Stimulated activated CD8-positive, alpha-beta memory T cell treated with anti-CD3 and anti-CD28 coated beads, Interleukin-12 subunit alpha, Interleukin-12 subunit beta, amount 100 ng/mL, for 4 hours (primary cell): ENCODE measurements at regions not wholly inside any gene's neighbourhood (a gene's known extent, or its start where the extent isn't known, plus 50 kb on each side); places are given as distances from the start of the nearest gene placed in this dataset.

Experiments
- DNase-seq: peaks from one replicate; pipeline ENCODE4 v3.0.0-alpha.2; 2020; ENCODE audit warnings: low read depth

GRCh38 chr12:111076611-111077451 is 156.5 kb upstream of the MYL2 start:
- DNase-seq = no peak

- no peak for DNase-seq
These were observed 155.8 kb upstream of the MYL2 start for GRCh38 chr12:111076199-111076598.

DNA sequence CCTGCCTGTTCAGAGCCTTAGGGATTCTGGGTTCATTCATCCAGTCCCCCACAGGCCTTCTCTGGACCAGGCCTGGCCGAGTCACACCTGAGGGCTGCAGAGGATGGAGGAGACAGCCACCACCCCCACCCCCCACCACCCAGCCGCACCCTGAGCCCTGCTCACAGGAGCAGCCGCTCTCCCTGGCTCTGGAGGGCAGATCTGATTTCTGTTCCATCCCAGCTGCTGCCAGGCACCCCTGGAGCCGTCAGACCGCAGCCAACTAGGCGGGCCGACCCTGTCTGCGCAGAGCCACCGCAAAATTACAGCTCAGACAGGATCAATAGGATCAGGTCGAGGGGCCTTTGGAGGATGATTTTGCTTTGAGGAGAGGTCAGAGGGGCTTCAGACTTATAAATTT is 154.6 kb upstream of the MYL2 start:
- DNase-seq = no peak

DNA sequence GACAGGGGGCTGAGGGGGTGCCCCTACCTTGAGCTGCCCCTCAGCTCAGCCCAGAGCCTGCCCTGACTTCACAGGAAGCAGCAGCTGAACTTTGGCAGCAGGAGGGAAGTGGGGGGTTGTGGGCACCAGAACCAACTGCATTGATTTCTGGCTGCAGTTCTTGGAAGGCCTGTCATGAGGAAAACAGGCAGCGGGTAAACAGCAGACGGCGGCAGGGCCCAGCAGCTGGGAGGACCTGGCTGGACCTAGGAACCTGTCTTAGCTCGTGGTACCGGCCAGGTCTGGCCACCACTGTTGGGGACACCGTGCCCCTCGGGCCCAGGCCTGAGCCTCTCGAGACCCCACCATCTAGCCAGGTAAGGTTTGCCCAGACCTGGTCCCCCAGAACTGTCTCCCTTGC is 154.2 kb upstream of the MYL2 start:
- DNase-seq = no peak

DNA sequence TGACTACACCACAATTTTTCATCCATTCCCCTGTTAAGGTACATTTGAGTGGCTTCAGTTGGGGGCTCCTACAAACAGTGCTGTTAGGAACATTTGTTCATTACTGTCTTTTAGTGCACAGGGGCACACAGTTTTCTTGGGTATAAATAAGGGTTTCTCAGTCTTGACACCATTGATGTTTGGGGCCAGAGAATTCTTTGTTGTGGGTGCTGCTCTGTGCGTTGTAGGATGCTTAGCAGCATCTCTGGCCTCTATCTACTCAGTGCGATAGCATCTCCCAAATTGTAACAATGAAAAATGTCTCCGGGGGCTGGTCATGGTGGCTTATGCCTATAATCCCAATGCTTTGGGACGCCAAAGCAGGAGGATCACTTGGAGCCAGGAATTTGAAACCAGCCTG is 153.0 kb upstream of the MYL2 start:
- DNase-seq = no peak

- DNase-seq = no peak
These were observed 151.9 kb upstream of the MYL2 start for GRCh38 chr12:111072299-111072698.

DNA sequence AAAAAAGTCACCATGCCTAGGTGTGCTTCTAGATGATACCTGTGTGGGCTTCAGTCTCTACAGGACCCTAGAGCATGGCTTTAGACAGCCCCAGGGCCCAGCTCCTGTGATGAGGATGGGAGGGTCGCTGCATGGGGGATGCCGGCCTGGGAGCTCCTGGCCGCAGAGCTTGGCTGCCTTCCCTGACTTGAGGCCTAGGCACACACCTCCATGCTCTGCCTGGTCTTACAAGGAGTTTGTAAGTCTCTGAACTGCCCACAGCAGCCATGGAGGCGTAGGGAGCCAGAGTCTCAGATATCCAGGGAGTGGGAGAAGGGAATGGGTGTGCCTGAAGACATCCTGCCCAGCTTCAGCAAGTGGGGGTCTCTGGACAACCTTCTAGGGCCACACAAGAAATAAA is 149.5 kb upstream of the MYL2 start:
- no peak for DNase-seq

DNA sequence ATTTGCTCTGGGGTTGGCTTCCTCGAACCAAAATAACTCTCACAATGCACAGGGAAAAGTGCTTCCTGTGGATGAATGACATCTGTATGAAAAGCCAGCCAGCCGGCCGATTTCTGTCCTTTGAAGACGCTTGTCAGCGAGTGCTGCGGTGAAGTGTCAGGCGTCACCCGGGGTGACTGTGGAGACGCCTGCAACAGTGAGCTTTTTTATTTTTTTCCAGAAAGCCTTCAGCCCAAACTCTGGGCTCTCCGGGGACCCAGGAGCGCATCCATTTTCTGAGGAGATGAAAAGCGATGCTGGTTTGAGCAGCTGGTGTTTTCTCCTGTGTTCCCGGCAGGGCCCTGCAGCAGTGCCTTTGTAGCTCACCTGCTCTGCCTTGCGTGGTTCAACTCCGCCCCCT is 147.9 kb upstream of the MYL2 start:
- no peak for DNase-seq

GRCh38 chr12:111067498-111067897 is 147.1 kb upstream of the MYL2 start:
- no peak for DNase-seq

GRCh38 chr12:111066744-111067437 is 146.5 kb upstream of the MYL2 start:
- no peak for DNase-seq

- DNase-seq = no peak
These were observed 144.6 kb upstream of the MYL2 start for GRCh38 chr12:111064982-111065381.

- no peak for DNase-seq
These were observed 143.8 kb upstream of the MYL2 start for GRCh38 chr12:111064154-111064553.

DNA sequence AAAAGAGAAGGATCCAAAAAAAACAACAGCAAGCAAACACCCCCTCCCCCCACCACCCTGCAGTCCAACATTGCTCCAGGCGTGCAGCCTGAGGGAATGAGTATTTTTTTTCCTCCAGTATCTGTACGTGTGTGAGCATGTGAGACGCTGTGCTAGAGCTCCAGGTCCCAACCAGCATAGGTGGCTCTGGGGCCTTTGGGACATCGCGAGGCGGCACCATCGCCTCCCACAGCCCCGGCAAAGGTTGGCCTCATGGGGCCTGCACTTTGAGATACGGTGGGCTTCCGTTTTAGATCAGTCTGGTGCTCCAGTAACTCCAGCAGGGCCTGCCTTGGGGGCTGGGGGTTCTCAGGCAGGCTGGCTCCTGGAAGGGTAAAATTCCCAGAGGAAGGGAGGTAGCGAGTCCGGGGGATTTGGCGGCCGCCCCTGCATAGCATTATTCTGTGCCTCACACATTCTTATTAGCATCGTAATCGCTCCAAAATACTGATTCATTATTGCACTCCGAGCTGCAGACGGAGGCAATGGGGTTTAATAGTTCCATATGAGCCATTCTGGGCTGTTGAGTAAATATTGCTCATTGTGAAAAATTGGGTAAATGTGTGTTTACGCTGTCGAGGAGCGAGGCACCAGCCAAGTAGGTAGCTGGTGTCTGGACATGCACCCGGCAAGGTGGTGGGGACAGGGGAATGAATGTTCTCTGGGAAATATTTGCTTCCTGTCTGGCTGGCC is 143.1 kb upstream of the MYL2 start:
- DNase-seq = no peak

- DNase-seq = no peak
These were observed 137.5 kb upstream of the MYL2 start for GRCh38 chr12:111057701-111058425.

- DNase-seq = peak; percentile 35
These were observed 136.5 kb upstream of the MYL2 start for GRCh38 chr12:111056618-111057521.

DNA sequence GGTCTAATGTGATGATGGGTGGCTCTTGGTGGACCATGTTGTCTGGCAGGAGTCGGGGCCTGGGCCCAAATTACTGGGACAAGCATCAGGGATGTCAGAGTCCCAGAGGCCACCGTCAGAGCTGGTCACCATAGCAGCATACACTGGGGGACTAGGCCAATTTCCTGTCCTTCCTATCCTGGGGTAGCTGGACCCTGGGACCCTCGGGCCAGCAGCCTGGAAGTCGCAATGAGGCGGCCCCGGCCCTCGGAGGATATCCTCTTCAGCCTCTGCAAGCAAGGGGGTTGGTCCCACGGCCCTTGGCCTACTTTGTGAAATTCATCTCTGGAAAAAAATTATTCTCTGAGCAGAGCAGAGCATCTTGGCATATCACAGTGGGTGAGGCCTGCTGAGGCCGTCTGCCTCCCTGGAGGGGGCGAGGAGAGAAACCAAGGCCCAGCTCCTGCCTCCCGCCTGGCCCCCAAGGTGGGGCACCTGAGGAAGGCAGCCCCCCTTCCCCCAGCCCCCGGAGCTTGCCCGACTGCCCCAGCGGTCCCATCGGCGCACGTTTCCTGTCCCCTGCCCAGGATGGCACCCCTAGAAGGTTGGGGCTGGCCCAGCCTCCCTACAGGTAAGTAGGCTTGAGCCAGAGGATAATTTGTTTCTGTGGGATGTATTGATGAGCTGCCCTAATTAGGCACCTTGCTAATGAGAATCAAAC is 135.0 kb upstream of the MYL2 start:
- DNase-seq = no peak

- no peak for DNase-seq
These were observed 128.6 kb upstream of the MYL2 start for GRCh38 chr12:111048991-111049390.

- no peak for DNase-seq
These were observed 126.5 kb upstream of the MYL2 start for GRCh38 chr12:111046896-111047295.

- no peak for DNase-seq
These were observed 125.6 kb upstream of the MYL2 start for GRCh38 chr12:111045941-111046340.

DNA sequence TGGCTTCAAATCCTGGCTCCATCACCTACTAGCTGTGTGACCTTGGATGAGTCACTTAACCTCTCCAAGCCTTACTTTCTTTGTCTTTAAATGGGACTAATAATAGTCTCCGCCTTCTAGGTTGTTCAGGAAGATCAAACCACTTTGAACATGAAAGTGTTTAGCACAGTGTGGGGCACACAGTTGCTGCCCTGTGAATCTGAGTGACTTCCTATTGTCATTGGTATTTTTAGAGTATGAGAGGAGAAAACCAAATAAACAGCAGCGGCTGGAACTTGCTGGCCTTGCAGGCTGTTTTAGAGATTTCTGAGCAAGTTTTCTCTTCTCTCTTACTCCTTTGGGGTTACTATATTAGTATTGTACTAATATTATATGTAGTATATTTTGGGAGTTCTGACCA is 120.7 kb upstream of the MYL2 start:
- DNase-seq = no peak

DNA sequence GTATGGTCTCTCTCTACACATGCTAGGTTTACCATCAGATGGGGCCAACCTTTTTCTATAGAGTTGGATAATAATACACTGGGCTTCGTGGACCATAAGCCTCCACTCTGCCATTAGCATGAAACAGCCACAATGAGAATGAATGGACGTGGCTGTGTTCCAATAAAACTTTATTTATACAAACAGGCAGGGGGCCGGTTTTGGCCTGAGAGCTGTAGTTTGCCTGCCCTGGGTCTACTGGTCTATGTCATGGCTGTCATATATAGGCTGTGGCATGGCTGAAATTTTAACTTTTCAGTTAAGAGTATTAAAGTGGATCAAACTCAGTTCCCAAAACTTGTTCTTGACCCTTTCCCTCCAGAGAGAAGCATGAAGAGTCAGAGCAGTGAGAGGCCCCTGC is 120.3 kb upstream of the MYL2 start:
- no peak for DNase-seq
